HCT116 (cell line): ENCODE measurements at regions not wholly inside any gene's neighbourhood (a gene's known extent, or its start where the extent isn't known, plus 50 kb on each side); places are given as distances from the start of the nearest gene placed in this dataset.
A peak's percentile ranks its signal among the peaks of the same experiment; 100 is the strongest.

ENCODE experiments used
- ATAC-seq: fragments of 200-7000 bp; cut with Tn5 transposase; 2 replicates; pipeline ENCODE4 v1.9.1; 2020; ENCODE audit warnings: mild to moderate bottlenecking, moderate library complexity
- BruUV-seq: library from RNA; stranded (reverse); fragments of 400-500 nt; replicated peaks from 2 replicates; lab custom pipeline; 2021; lab: Mats Ljungman, UMichigan
- CTCF ChIA-PET: fragments of 300-600 bp; sonication (Branson Sonifier 250); formaldehyde crosslinking; loops from one replicate; lab custom pipeline; 2021; ENCODE audit warnings: antibody characterized with exemption; lab: Charles Lee
- POLR2A ChIA-PET: fragments of 300-600, 350-600 bp; sonication (Branson Sonifier 250); formaldehyde crosslinking; loops from one replicate; lab custom pipeline; 2021; ENCODE audit warnings: antibody characterized with exemption; lab: Charles Lee
- RAD21 ChIA-PET, 2 experiments: fragments of 300-600 bp; sonication (Branson Sonifier 250); formaldehyde crosslinking; loops; one replicate each; lab custom pipeline; 2023; ENCODE audit warnings: low total read pairs in 2 of 2; ENCODE audit not compliant: uncharacterized antibody in 2 of 2, unreplicated experiment in 2 of 2, low non-redundant PET in 1 of 2; lab: Charles Lee
- DNase-seq: peaks from one replicate; pipeline ENCODE4 v3.0.0-alpha.2; 2010; ENCODE audit warnings: low read depth, low spot score
- H2AFZ ChIP-seq: fragments of 200-600 bp; shearing (Covaris generic), sonication (generic); 2 replicates; pipeline ENCODE4 v1.6.1; 2017; ENCODE audit warnings: low read depth, mixed run types, mixed read lengths, antibody characterized with exemption, low read length; ENCODE audit not compliant: poor library complexity, severe bottlenecking
- H3K27ac ChIP-seq: 2 replicates; pipeline ENCODE4 v1.5.1; 2012; ENCODE audit warnings: low read depth, low read length
- H3K27me3 ChIP-seq: fragments of 200-600 bp; sonication (generic); 2 replicates; pipeline ENCODE4 v1.6.1; 2016; ENCODE audit warnings: mixed run types, low read length, mixed read lengths; ENCODE audit not compliant: insufficient read depth
- H3K36me3 ChIP-seq, 2 experiments: fragments of 200-500 bp in 1 of 2; fragments of 200-600 bp in 1 of 2; sonication (Bioruptor generic) in 1 of 2; sonication (generic) in 1 of 2; 2 replicates each; pipeline versions ENCODE4 v1.5.1 to v1.6.1; 2014 to 2016; ENCODE audit warnings: low read length in 2 of 2, inconsistent platforms in 1 of 2, mixed read lengths in 1 of 2, mixed run types in 1 of 2; ENCODE audit not compliant: insufficient read depth in 2 of 2, control insufficient read depth in 1 of 2
- H3K4me1 ChIP-seq, 2 experiments: fragments of 200-600 bp in 1 of 2; sonication (generic) in 1 of 2; 2 replicates each; pipeline versions ENCODE4 v1.5.1 to v1.6.1; 2012 to 2017; ENCODE audit warnings: low read length in 2 of 2, inconsistent platforms in 1 of 2, mild to moderate bottlenecking in 1 of 2, mixed read lengths in 1 of 2, mixed run types in 1 of 2, moderate library complexity in 1 of 2; ENCODE audit not compliant: insufficient read depth in 2 of 2, control insufficient read depth in 1 of 2
- H3K4me2 ChIP-seq: fragments of 200-600 bp; sonication (generic); 2 replicates; pipeline ENCODE4 v1.6.1; 2017; ENCODE audit warnings: mixed run types, low read length, mixed read lengths
- H3K4me3 ChIP-seq, 2 experiments: fragments of 200-600 bp in 1 of 2; sonication (generic) in 1 of 2; replicated peaks in 1 of 2; 2 replicates each; pipeline ENCODE4 v1.5.1; 2011 to 2016; ENCODE audit warnings: low read length in 2 of 2, control low read depth in 1 of 2, low read depth in 1 of 2, mild to moderate bottlenecking in 1 of 2, mixed read lengths in 1 of 2, mixed run types in 1 of 2
- H3K79me2 ChIP-seq: fragments of 200-600 bp; sonication (generic); 2 replicates; pipeline ENCODE4 v1.6.1; 2017; ENCODE audit warnings: mild to moderate bottlenecking, mixed run types, low read length, moderate library complexity, mixed read lengths; ENCODE audit not compliant: insufficient read depth
- H3K9ac ChIP-seq: fragments of 200-600 bp; sonication (generic); 2 replicates; pipeline ENCODE4 v1.6.1; 2016; ENCODE audit warnings: low read length, mixed read lengths
- H3K9me2 ChIP-seq: fragments of 200-600 bp; sonication (generic), shearing (Covaris generic); 2 replicates; pipeline ENCODE4 v1.6.1; 2017; ENCODE audit warnings: mixed run types, mild to moderate bottlenecking, moderate library complexity; ENCODE audit not compliant: insufficient read depth
- H3K9me3 ChIP-seq, 2 experiments: fragments of 200-500 bp in 1 of 2; fragments of 200-600 bp in 1 of 2; sonication (Bioruptor generic) in 1 of 2; sonication (generic) in 1 of 2; 2 replicates each; pipeline ENCODE4 v1.6.1; 2014 to 2017; ENCODE audit warnings: low read length in 2 of 2, mixed read lengths in 2 of 2, inconsistent platforms in 1 of 2, low read depth in 1 of 2, mild to moderate bottlenecking in 1 of 2, mixed run types in 1 of 2, moderate library complexity in 1 of 2; ENCODE audit not compliant: control insufficient read depth in 1 of 2, insufficient read depth in 1 of 2
- H4K20me1 ChIP-seq: fragments of 200-600 bp; sonication (generic), shearing (Covaris generic); 2 replicates; pipeline ENCODE4 v1.6.1; 2017; ENCODE audit warnings: mixed run types, mild to moderate bottlenecking, moderate library complexity; ENCODE audit not compliant: insufficient read depth
- CEBPB ChIP-seq: IDR thresholded peaks from 2 replicates; pipeline ENCODE4 v1.6.1; 2012; ENCODE audit warnings: low read depth
- EZH2 ChIP-seq: fragments of 200-600 bp; sonication (generic); IDR thresholded peaks from 2 replicates; pipeline ENCODE4 v1.6.1; 2017; ENCODE audit warnings: antibody characterized with exemption, mixed run types
- FOSL1 ChIP-seq: IDR thresholded peaks from 2 replicates; pipeline ENCODE4 v1.6.1; 2012; ENCODE audit warnings: low read depth
- RAD21 ChIP-seq: IDR thresholded peaks from 2 replicates; pipeline ENCODE4 v1.6.1; 2012; ENCODE audit warnings: low read depth, mild to moderate bottlenecking
- REST ChIP-seq: IDR thresholded peaks from 2 replicates; pipeline ENCODE4 v1.6.1; 2012; ENCODE audit warnings: low read depth
- SRF ChIP-seq: IDR thresholded peaks from 2 replicates; pipeline ENCODE4 v1.6.1; 2012; ENCODE audit warnings: low read depth
- intact Hi-C: fragments of 100-400 bp; cut with micrococcal nuclease; formaldehyde crosslinking; loops from 2 replicates; pipeline ENCODE4 v1.10.0; 2022
- TF ChIP-seq, protein P1 (sequence below): IDR thresholded peaks from 2 replicates; pipeline ENCODE4 v1.6.1; 2011; ENCODE audit warnings: mild to moderate bottlenecking, low read length, moderate library complexity; ENCODE audit not compliant: insufficient replicate concordance; ENCODE audit errors: extremely low read depth

DNA sequence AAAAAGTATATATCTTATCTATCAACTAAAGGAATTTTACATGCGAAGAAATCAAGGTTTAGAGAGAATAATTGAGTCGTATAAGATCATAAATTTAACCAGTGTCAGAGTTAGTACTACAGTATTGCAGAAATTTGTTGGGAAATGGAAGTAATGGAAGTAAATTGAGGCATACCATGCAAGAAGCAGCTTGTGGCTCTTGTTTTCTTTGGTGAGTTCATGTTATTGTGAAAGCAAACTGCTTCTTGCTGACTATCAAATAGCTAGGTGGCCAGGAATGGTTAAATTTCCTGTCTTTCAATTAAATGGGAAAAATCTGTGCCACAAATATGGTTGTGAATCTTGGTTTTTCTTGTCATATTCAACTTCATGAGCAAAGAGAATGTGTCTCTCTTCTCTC lies 652.7 kb downstream of the LMO4 start:
- Histone ChIP-seq H3K9me3 (no peaks in the 10 kb centered on the region), H4K20me1 (no peaks in the 10 kb centered on the region), H3K9me2 (no peaks in the 10 kb centered on the region), H3K9ac (no peak overlapping the region), H3K4me3 (no peak overlapping the region), H3K79me2 (no peaks in the 10 kb centered on the region), H3K4me1 (no peaks in the 10 kb centered on the region), H3K36me3 (no peaks in the 10 kb centered on the region), H3K27ac (no peak overlapping the region), H2AFZ (no peak overlapping the region), H3K4me2 (no peak overlapping the region), H3K27me3 (no peaks in the 10 kb centered on the region)
- ChIA-PET RAD21 (no interaction called here), POLR2A (no interaction called here), CTCF (no interaction called here)
- no peak for DNase-seq
- intact Hi-C loops = no loop called here
- ATAC-seq = no peak
- TF ChIP-seq REST (no peak), RAD21 (no peak), SRF (no peak)
- no TSS peak for BruUV-seq

- POLR2A ChIA-PET = no interaction called here
- ATAC-seq (no peak), DNase-seq (no peak)
- H3K9me3 ChIP-seq = no peaks in the 10 kb centered on the region
- TF ChIP-seq, protein P1, sequence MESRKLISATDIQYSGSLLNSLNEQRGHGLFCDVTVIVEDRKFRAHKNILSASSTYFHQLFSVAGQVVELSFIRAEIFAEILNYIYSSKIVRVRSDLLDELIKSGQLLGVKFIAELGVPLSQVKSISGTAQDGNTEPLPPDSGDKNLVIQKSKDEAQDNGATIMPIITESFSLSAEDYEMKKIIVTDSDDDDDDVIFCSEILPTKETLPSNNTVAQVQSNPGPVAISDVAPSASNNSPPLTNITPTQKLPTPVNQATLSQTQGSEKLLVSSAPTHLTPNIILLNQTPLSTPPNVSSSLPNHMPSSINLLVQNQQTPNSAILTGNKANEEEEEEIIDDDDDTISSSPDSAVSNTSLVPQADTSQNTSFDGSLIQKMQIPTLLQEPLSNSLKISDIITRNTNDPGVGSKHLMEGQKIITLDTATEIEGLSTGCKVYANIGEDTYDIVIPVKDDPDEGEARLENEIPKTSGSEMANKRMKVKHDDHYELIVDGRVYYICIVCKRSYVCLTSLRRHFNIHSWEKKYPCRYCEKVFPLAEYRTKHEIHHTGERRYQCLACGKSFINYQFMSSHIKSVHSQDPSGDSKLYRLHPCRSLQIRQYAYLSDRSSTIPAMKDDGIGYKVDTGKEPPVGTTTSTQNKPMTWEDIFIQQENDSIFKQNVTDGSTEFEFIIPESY = no peak
- TF ChIP-seq EZH2 (no peak), FOSL1 (no peak), CEBPB (0 out of 2 replicates have a peak, but pooled peaks have one; percentile 19)
- no peak overlapping the region for H3K9ac ChIP-seq
- H3K4me1 ChIP-seq = no peaks in the 10 kb centered on the region
- H3K36me3 ChIP-seq = no peaks in the 10 kb centered on the region
- RAD21 ChIA-PET = no interaction called here
- H3K27ac ChIP-seq = no peak overlapping the region
- BruUV-seq = no TSS peak
- CTCF ChIA-PET = no interaction called here
- intact Hi-C loops = no loop called here
- no peaks in the 10 kb centered on the region for H3K79me2 ChIP-seq
- H2AFZ ChIP-seq = no peak overlapping the region
- no peak overlapping the region for H3K4me2 ChIP-seq
- H3K27me3 ChIP-seq = no peaks in the 10 kb centered on the region
- H3K4me3 ChIP-seq = no peak overlapping the region
- H3K9me2 ChIP-seq = no peaks in the 10 kb centered on the region
- H4K20me1 ChIP-seq = no peaks in the 10 kb centered on the region
These were observed 653.1 kb downstream of the LMO4 start for GRCh38 chr1:87981810-87982209.
